B cell (primary cell): ENCODE measurements at regions not wholly inside any gene's neighbourhood (a gene's known extent, or its start where the extent isn't known, plus 50 kb on each side); places are given as distances from the start of the nearest gene placed in this dataset.

ENCODE experiments used
- EZH2 ChIP-seq: IDR thresholded peaks from 2 replicates; pipeline ENCODE4 v1.6.1; 2012; ENCODE audit warnings: borderline replicate concordance, low read depth, mild to moderate bottlenecking, moderate library complexity, low read length; ENCODE audit not compliant: insufficient read depth, poor library complexity, severe bottlenecking
- TF ChIP-seq, protein P1 (sequence below): fragments of 200-600 bp; IDR thresholded peaks from one replicate; pipeline ENCODE4 v1.8.0; 2022; ENCODE audit warnings: antibody characterized with exemption, mild to moderate bottlenecking

DNA sequence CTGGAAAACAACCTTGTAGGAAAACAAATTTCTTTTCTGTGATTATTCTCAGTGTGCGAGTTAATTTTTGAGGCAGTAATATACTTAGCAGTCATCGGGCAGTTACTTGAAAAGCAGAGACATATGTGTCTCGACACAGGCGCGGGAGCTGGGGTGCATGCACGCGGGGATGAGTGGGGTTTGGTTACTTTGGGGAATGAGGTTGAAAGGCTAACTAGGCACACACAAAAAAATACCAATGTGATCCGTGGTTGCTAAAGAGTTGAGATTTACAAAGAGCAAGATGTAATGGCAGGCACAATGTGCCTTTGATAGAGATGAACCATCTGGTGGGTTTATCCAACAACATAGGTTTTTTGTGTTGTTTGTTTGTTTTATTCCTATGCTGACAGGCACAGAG, 703.8 kb upstream of the EEF2KMT start:
- TF ChIP-seq, protein P1, sequence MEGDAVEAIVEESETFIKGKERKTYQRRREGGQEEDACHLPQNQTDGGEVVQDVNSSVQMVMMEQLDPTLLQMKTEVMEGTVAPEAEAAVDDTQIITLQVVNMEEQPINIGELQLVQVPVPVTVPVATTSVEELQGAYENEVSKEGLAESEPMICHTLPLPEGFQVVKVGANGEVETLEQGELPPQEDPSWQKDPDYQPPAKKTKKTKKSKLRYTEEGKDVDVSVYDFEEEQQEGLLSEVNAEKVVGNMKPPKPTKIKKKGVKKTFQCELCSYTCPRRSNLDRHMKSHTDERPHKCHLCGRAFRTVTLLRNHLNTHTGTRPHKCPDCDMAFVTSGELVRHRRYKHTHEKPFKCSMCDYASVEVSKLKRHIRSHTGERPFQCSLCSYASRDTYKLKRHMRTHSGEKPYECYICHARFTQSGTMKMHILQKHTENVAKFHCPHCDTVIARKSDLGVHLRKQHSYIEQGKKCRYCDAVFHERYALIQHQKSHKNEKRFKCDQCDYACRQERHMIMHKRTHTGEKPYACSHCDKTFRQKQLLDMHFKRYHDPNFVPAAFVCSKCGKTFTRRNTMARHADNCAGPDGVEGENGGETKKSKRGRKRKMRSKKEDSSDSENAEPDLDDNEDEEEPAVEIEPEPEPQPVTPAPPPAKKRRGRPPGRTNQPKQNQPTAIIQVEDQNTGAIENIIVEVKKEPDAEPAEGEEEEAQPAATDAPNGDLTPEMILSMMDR = no peak
- TF ChIP-seq EZH2 = no peak
